Progenitor cell of endocrine pancreas (in vitro differentiated cells): ENCODE measurements at regions not wholly inside any gene's neighbourhood (a gene's known extent, or its start where the extent isn't known, plus 50 kb on each side); places are given as distances from the start of the nearest gene placed in this dataset.
"Not testable (repeated sequence)": the region's sequence is repeated elsewhere in the genome, so short reads cannot be mapped to it uniquely, and the experiment has no call there.

ENCODE experiments used
- DNase-seq: peaks from one replicate; pipeline ENCODE4 v3.0.0; 2021; ENCODE audit warnings: low spot score; ENCODE audit not compliant: unreplicated experiment
- H3K27ac Mint-ChIP-seq: 2 replicates; pipeline ENCODE4 v1.8.0; 2021; ENCODE audit warnings: mild to moderate bottlenecking, moderate library complexity, mixed read lengths
- H3K27me3 Mint-ChIP-seq: 2 replicates; pipeline ENCODE4 v1.8.0; 2021; ENCODE audit warnings: mixed read lengths
- H3K36me3 Mint-ChIP-seq: 2 replicates; pipeline ENCODE4 v1.8.0; 2022; ENCODE audit warnings: mixed read lengths; ENCODE audit not compliant: insufficient read depth
- H3K4me1 Mint-ChIP-seq: 2 replicates; pipeline ENCODE4 v1.8.0; 2021; ENCODE audit warnings: low read depth, mixed read lengths
- H3K4me3 Mint-ChIP-seq: 2 replicates; pipeline ENCODE4 v1.8.0; 2021; ENCODE audit warnings: low read depth, mild to moderate bottlenecking, moderate library complexity, mixed read lengths
- H3K9me3 Mint-ChIP-seq: 2 replicates; pipeline ENCODE4 v1.8.0; 2021; ENCODE audit warnings: low read depth, mixed read lengths
- TF ChIP-seq, protein P1 (sequence below): fragments of 200-600 bp; sonication (generic); IDR thresholded peaks from one replicate; pipeline ENCODE4 v1.5.0; 2021; ENCODE audit warnings: antibody characterized with exemption, mild to moderate bottlenecking; ENCODE audit not compliant: unreplicated experiment

DNA sequence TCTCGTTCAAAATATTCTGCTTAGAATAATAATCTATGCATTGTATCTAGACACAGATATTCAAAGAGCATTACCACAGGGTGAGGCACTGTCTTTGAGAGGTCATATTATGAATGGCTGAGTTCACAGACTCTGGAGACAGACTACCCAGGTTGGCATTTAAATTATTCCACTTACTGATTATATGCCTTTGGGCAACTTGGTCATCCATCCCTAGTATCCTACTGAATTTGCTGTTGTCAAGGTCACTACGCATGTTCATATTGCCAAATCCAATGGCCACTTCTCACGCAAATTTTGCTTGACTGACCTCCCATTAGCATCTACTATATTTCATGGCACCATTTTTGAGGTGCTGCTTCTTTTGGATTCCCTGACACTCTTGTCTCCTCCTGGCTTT is 498.6 kb upstream of the TLE4 start:
- no peaks in the 10 kb centered on the region for H3K36me3 Mint-ChIP-seq
- H3K9me3 Mint-ChIP-seq: peaks cover 5% of the 10 kb centered on the region
- no peak for DNase-seq
- TF ChIP-seq, protein P1, sequence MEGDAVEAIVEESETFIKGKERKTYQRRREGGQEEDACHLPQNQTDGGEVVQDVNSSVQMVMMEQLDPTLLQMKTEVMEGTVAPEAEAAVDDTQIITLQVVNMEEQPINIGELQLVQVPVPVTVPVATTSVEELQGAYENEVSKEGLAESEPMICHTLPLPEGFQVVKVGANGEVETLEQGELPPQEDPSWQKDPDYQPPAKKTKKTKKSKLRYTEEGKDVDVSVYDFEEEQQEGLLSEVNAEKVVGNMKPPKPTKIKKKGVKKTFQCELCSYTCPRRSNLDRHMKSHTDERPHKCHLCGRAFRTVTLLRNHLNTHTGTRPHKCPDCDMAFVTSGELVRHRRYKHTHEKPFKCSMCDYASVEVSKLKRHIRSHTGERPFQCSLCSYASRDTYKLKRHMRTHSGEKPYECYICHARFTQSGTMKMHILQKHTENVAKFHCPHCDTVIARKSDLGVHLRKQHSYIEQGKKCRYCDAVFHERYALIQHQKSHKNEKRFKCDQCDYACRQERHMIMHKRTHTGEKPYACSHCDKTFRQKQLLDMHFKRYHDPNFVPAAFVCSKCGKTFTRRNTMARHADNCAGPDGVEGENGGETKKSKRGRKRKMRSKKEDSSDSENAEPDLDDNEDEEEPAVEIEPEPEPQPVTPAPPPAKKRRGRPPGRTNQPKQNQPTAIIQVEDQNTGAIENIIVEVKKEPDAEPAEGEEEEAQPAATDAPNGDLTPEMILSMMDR: no peak
- peaks cover 4% of the 10 kb centered on the region for H3K27me3 Mint-ChIP-seq
- no peaks in the 10 kb centered on the region for H3K4me1 Mint-ChIP-seq
- H3K27ac Mint-ChIP-seq: no peak overlapping the region
- H3K4me3 Mint-ChIP-seq: no peak overlapping the region

DNA sequence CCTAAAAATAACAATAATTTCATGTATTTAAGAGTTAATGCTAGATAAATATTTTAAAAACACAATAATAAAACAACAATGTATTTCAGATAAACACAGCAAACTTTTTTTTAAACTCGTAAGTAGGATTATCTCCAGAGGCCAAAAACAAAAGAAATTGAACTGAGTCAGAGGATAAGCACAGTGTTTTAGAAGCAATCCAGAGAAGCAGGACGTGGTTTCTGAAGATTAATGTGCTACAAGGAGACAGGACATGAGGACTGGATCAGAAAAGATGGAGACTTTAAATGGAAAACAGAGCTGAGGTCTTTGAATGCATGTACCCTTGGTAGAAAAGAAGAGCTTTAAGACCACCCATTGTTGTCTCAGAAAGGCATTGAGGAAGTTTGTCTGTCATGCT is 491.2 kb upstream of the TLE4 start:
- H3K27ac Mint-ChIP-seq: no peak overlapping the region
- H3K36me3 Mint-ChIP-seq: no peaks in the 10 kb centered on the region
- no peak overlapping the region for H3K4me3 Mint-ChIP-seq
- H3K9me3 Mint-ChIP-seq: no peaks in the 10 kb centered on the region
- TF ChIP-seq, protein P1: no peak
- H3K4me1 Mint-ChIP-seq: no peaks in the 10 kb centered on the region
- no peaks in the 10 kb centered on the region for H3K27me3 Mint-ChIP-seq
- no peak for DNase-seq

DNA sequence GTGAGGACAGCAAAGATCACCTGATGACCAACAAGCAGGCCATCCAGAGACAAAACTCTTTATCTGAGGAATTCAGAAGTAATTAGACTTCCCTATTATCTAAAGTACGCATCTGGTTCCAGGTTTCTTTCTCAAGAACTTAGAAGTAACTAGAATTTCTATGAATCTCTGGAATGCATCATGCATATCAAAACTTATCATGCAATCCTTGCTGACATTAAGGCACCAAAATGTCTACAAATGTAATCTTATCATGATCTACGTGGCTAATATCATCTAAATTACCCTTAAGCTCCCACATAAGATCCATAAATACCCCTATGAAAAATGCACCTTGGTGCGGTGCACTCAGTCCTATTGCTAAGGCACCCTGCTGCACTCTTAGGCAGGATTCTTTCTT is 488.1 kb upstream of the TLE4 start:
- Mint-ChIP-seq H3K27me3 (no peaks in the 10 kb centered on the region), H3K9me3 (peaks cover 8% of the 10 kb centered on the region), H3K4me3 (no peak overlapping the region), H3K36me3 (no peaks in the 10 kb centered on the region), H3K27ac (no peak overlapping the region), H3K4me1 (no peaks in the 10 kb centered on the region)
- DNase-seq: no peak
- TF ChIP-seq, protein P1: no peak

DNA sequence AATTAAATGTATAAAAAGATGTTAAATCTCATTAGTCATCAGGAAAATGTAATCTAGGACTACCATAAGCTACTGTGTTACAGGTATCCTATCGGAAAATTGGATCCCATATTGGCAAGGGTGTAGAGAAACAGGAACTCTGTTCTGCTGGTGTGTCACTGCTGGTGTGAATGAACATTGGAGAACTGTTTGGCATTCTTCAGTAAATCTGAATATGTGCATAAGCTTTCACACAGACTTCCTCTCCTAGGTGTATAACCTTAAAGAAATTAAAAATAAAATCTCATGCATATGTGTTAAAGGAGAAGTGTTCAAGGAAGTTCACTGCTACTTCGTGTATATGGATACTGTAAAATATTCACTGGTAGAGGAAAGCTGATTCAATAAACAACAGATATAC is 484.6 kb upstream of the TLE4 start:
- peaks cover 20% of the 10 kb centered on the region for H3K9me3 Mint-ChIP-seq
- H3K36me3 Mint-ChIP-seq: no peaks in the 10 kb centered on the region
- H3K27ac Mint-ChIP-seq: no peak overlapping the region
- DNase-seq: no peak
- no peak overlapping the region for H3K4me3 Mint-ChIP-seq
- no peaks in the 10 kb centered on the region for H3K4me1 Mint-ChIP-seq
- TF ChIP-seq, protein P1: no peak
- H3K27me3 Mint-ChIP-seq: no peaks in the 10 kb centered on the region

DNA sequence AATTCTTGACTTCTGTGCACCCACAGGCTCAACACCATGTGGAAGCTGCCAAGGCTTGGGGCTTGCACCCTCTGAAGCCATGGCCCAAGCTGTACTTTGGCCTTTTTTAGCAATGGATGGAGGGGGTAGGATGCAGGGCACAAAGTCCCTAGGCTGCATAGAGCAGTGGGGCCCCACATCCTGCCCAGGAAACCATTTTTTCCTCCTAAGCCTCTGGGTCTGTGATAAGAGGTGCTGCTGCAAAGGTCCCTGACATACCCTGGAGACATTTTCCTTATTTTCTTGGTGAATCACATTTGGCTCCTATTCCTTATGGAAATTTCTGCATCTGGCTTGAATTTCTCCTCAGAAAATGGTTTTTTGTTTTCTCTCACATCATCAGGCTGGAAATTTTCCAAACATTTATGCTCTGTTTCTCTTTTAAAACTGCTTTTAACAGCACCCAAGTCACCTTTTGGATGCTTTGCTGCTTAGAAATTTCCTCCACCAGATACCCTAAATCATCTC is 482.7 kb upstream of the TLE4 start:
- H3K9me3 Mint-ChIP-seq: peaks cover 20% of the 10 kb centered on the region
- no peak overlapping the region for H3K4me3 Mint-ChIP-seq
- H3K36me3 Mint-ChIP-seq: no peaks in the 10 kb centered on the region
- H3K27me3 Mint-ChIP-seq: no peaks in the 10 kb centered on the region
- TF ChIP-seq, protein P1: no peak
- no peak for DNase-seq
- H3K4me1 Mint-ChIP-seq: no peaks in the 10 kb centered on the region
- no peak overlapping the region for H3K27ac Mint-ChIP-seq

DNA sequence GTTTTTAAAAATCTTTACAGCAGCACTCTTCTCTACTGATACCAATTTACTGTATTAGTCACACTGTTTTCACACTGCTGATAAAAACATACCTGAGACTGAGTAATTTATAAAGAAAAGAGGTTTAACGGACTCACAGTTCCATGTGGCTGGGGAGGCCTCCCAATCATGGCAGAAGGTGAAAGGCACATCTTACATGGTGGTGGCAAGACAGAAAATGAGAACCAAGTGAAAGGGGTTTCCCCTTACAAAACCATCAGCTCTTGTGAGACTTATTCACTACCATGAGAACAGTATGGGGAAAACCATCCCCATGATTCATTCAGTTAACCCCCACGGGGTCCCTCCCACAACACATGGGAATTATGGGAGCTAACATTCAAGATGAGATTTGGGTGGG is 481.9 kb upstream of the TLE4 start:
- H3K36me3 Mint-ChIP-seq, DNase-seq, H3K4me1 Mint-ChIP-seq, H3K27me3 Mint-ChIP-seq, H3K4me3 Mint-ChIP-seq, H3K27ac Mint-ChIP-seq: not testable (repeated sequence)
- peaks cover 20% of the 10 kb centered on the region for H3K9me3 Mint-ChIP-seq

DNA sequence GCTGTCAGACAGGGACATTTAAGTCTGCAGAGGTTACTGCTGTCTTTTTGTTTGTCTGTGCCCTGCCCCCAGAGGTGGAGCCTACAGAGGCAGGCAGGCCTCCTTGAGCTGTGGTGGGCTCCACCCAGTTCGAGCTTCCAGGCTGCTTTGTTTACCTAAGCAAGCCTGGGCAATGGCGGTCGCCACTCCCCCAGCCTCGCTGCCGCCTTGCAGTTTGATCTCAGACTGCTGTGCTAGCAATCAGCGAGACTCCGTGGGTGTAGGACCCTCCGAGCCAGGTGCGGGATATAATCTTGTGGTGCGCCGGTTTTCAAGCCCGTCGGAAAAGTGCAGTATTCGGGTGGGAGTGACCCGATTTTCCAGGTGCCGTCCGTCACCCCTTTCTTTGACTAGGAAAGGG is 468.5 kb upstream of the TLE4 start:
- not testable (repeated sequence) for H3K4me3 Mint-ChIP-seq, H3K27ac Mint-ChIP-seq, H3K4me1 Mint-ChIP-seq, H3K36me3 Mint-ChIP-seq, DNase-seq
- Mint-ChIP-seq H3K27me3 (peaks cover 24% of the 10 kb centered on the region), H3K9me3 (peaks cover 14% of the 10 kb centered on the region)
